GM21529 (cell line): ENCODE measurements at regions not wholly inside any gene's neighbourhood (a gene's known extent, or its start where the extent isn't known, plus 50 kb on each side); places are given as distances from the start of the nearest gene placed in this dataset.

Experiments used
- ATAC-seq: cut with Tn5 transposase; IDR thresholded peaks from one replicate; pipeline ENCODE4 v1.9.1; 2021; ENCODE audit not compliant: unreplicated experiment

GRCh38 chr2:106978647-106979046, 92.7 kb upstream of the ST6GAL2 start:
- no peak for ATAC-seq

- ATAC-seq = no peak
Measured at GRCh38 chr2:106981491-106981890, 95.5 kb upstream of the ST6GAL2 start.

- ATAC-seq = no peak
Measured at GRCh38 chr2:106982350-106982749, 96.4 kb upstream of the ST6GAL2 start.

GRCh38 chr2:106983305-106983704, 97.3 kb upstream of the ST6GAL2 start:
- ATAC-seq = no peak

- ATAC-seq = no peak
Measured at GRCh38 chr2:106988361-106988760, 102.4 kb upstream of the ST6GAL2 start.

GRCh38 chr2:106990297-106990696, 104.3 kb upstream of the ST6GAL2 start:
- ATAC-seq = no peak

GRCh38 chr2:106991866-106992265, 105.9 kb upstream of the ST6GAL2 start:
- ATAC-seq = no peak

GRCh38 chr2:106995556-106995955, 109.6 kb upstream of the ST6GAL2 start:
- no peak for ATAC-seq

GRCh38 chr2:106996171-106996769, 110.3 kb upstream of the ST6GAL2 start:
- no peak for ATAC-seq

GRCh38 chr2:106997204-106997603, 111.2 kb upstream of the ST6GAL2 start:
- no peak for ATAC-seq

GRCh38 chr2:107001062-107001461, 115.1 kb upstream of the ST6GAL2 start:
- ATAC-seq = no peak

GRCh38 chr2:107001551-107001950, 115.6 kb upstream of the ST6GAL2 start:
- ATAC-seq = no peak

GRCh38 chr2:107001964-107002696, 116.2 kb upstream of the ST6GAL2 start:
- ATAC-seq = no peak

- no peak for ATAC-seq
Measured at GRCh38 chr2:107002735-107003134, 116.8 kb upstream of the ST6GAL2 start.

- no peak for ATAC-seq
Measured at GRCh38 chr2:107005853-107006252, 119.9 kb upstream of the ST6GAL2 start.

GRCh38 chr2:107006836-107007235, 120.9 kb upstream of the ST6GAL2 start:
- no peak for ATAC-seq

GRCh38 chr2:107007927-107008326, 122.0 kb upstream of the ST6GAL2 start:
- ATAC-seq = no peak

- no peak for ATAC-seq
Measured at GRCh38 chr2:107008843-107009242, 122.9 kb upstream of the ST6GAL2 start.

- ATAC-seq = no peak
Measured at GRCh38 chr2:107009275-107009674, 123.3 kb upstream of the ST6GAL2 start.

- no peak for ATAC-seq
Measured at GRCh38 chr2:107012714-107013306, 126.8 kb upstream of the ST6GAL2 start.

GRCh38 chr2:107013884-107014283, 127.9 kb upstream of the ST6GAL2 start:
- ATAC-seq = no peak

GRCh38 chr2:107018366-107018765, 132.4 kb upstream of the ST6GAL2 start:
- ATAC-seq = no peak
